HepG2 (cell line): ENCODE measurements at regions not wholly inside any gene's neighbourhood (a gene's known extent, or its start where the extent isn't known, plus 50 kb on each side); places are given as distances from the start of the nearest gene placed in this dataset.

Experiments used
- DR1 ChIP-seq: sonication (generic); formaldehyde crosslinking; IDR thresholded peaks from 2 replicates; pipeline ENCODE4 v1.8.0; 2021; ENCODE audit warnings: mild to moderate bottlenecking, missing genetic modification reagents, inconsistent platforms
- MED1 ChIP-seq: sonication (generic); formaldehyde crosslinking; IDR thresholded peaks from 2 replicates; pipeline ENCODE4 v1.4.0; 2020; ENCODE audit warnings: missing genetic modification reagents
- NFIB ChIP-seq: sonication (generic); formaldehyde crosslinking; IDR thresholded peaks from 2 replicates; pipeline ENCODE4 v1.9.0; 2021; ENCODE audit warnings: missing genetic modification reagents, mild to moderate bottlenecking, borderline replicate concordance
- SIX1 ChIP-seq: sonication (generic); formaldehyde crosslinking; IDR thresholded peaks from 2 replicates; pipeline ENCODE4 v1.4.0; 2020; ENCODE audit warnings: missing genetic modification reagents, borderline replicate concordance
- TOPORS ChIP-seq: sonication (generic); formaldehyde crosslinking; IDR thresholded peaks from 2 replicates; pipeline ENCODE4 v1.8.0; 2023; ENCODE audit warnings: mild to moderate bottlenecking, missing genetic modification reagents
- ZFP37 ChIP-seq: sonication (generic); formaldehyde crosslinking; IDR thresholded peaks from 2 replicates; pipeline ENCODE4 v1.4.0; 2020; ENCODE audit warnings: missing genetic modification reagents, borderline replicate concordance
- ZFP41 ChIP-seq: sonication (generic); formaldehyde crosslinking; IDR thresholded peaks from 2 replicates; pipeline ENCODE4 v1.4.0; 2020; ENCODE audit warnings: mild to moderate bottlenecking, missing genetic modification reagents, borderline replicate concordance
- ZNF207 ChIP-seq: fragments of 450-650 bp; IDR thresholded peaks from 2 replicates; pipeline ENCODE4 v1.6.1; 2016; ENCODE audit warnings: antibody characterized with exemption, borderline replicate concordance
- ZNF83 ChIP-seq: sonication (generic); formaldehyde crosslinking; IDR thresholded peaks from 2 replicates; pipeline ENCODE4 v1.4.0; 2020; ENCODE audit warnings: missing genetic modification reagents, mild to moderate bottlenecking, borderline replicate concordance
- TF ChIP-seq, protein P1 (sequence below): sonication (generic); formaldehyde crosslinking; IDR thresholded peaks from 2 replicates; pipeline ENCODE4 v1.4.0; 2020; ENCODE audit warnings: missing genetic modification reagents, borderline replicate concordance
- TF ChIP-seq, protein P2 (sequence below): sonication (generic); formaldehyde crosslinking; IDR thresholded peaks from 2 replicates; pipeline ENCODE4 v1.8.0; 2023; ENCODE audit warnings: mild to moderate bottlenecking, missing genetic modification reagents
- TF ChIP-seq, protein P3 (sequence below): sonication (generic); formaldehyde crosslinking; IDR thresholded peaks from 2 replicates; pipeline ENCODE4 v1.4.0; 2020; ENCODE audit warnings: missing genetic modification reagents, mild to moderate bottlenecking, borderline replicate concordance
- TF ChIP-seq, protein P4 (sequence below): sonication (generic); formaldehyde crosslinking; IDR thresholded peaks from 2 replicates; pipeline ENCODE4 v1.5.0; 2020; ENCODE audit warnings: missing genetic modification reagents
- TF ChIP-seq, protein P5 (sequence below): sonication (generic); formaldehyde crosslinking; IDR thresholded peaks from 2 replicates; pipeline ENCODE4 v1.5.1; 2020; ENCODE audit warnings: mild to moderate bottlenecking, missing genetic modification reagents, moderate library complexity

DNA sequence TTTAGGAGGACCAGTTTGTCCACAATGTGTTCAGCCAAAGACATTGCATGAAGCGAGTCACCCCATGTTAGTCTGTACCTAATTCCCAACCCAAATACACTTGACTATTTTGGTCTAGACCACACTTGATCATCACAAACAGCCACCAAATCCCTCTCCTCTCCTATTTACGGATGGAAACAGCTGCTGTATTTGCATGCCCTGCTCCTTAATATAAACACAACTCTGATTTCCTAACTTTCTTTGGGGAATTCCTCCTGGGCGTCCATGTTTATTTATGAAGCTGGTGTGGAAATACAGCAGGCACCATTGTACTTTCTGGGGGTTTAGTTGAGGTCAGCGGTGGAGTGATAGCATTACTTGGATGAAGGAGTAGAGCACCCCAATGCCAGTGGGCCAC lies 235.2 kb downstream of the TLE3 start (continued):
- TF ChIP-seq, protein P1, sequence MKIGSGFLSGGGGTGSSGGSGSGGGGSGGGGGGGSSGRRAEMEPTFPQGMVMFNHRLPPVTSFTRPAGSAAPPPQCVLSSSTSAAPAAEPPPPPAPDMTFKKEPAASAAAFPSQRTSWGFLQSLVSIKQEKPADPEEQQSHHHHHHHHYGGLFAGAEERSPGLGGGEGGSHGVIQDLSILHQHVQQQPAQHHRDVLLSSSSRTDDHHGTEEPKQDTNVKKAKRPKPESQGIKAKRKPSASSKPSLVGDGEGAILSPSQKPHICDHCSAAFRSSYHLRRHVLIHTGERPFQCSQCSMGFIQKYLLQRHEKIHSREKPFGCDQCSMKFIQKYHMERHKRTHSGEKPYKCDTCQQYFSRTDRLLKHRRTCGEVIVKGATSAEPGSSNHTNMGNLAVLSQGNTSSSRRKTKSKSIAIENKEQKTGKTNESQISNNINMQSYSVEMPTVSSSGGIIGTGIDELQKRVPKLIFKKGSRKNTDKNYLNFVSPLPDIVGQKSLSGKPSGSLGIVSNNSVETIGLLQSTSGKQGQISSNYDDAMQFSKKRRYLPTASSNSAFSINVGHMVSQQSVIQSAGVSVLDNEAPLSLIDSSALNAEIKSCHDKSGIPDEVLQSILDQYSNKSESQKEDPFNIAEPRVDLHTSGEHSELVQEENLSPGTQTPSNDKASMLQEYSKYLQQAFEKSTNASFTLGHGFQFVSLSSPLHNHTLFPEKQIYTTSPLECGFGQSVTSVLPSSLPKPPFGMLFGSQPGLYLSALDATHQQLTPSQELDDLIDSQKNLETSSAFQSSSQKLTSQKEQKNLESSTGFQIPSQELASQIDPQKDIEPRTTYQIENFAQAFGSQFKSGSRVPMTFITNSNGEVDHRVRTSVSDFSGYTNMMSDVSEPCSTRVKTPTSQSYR (CRISPR knock-in tag), result no peak
- TF ChIP-seq, protein P2, sequence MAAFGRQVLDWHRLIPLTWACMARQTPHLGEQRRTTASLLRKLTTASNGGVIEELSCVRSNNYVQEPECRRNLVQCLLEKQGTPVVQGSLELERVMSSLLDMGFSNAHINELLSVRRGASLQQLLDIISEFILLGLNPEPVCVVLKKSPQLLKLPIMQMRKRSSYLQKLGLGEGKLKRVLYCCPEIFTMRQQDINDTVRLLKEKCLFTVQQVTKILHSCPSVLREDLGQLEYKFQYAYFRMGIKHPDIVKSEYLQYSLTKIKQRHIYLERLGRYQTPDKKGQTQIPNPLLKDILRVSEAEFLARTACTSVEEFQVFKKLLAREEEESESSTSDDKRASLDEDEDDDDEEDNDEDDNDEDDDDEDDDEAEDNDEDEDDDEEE (CRISPR knock-in tag), result no peak
- TF ChIP-seq SIX1 (no peak), MED1 (no peak), TOPORS (no peak), DR1 (no peak), ZNF83 (CRISPR knock-in tag) (no peak), ZFP41 (CRISPR knock-in tag) (no peak), ZFP37 (CRISPR knock-in tag) (no peak), ZNF207 (no peak), NFIB (CRISPR knock-in tag) (no peak)
- TF ChIP-seq, protein P3, sequence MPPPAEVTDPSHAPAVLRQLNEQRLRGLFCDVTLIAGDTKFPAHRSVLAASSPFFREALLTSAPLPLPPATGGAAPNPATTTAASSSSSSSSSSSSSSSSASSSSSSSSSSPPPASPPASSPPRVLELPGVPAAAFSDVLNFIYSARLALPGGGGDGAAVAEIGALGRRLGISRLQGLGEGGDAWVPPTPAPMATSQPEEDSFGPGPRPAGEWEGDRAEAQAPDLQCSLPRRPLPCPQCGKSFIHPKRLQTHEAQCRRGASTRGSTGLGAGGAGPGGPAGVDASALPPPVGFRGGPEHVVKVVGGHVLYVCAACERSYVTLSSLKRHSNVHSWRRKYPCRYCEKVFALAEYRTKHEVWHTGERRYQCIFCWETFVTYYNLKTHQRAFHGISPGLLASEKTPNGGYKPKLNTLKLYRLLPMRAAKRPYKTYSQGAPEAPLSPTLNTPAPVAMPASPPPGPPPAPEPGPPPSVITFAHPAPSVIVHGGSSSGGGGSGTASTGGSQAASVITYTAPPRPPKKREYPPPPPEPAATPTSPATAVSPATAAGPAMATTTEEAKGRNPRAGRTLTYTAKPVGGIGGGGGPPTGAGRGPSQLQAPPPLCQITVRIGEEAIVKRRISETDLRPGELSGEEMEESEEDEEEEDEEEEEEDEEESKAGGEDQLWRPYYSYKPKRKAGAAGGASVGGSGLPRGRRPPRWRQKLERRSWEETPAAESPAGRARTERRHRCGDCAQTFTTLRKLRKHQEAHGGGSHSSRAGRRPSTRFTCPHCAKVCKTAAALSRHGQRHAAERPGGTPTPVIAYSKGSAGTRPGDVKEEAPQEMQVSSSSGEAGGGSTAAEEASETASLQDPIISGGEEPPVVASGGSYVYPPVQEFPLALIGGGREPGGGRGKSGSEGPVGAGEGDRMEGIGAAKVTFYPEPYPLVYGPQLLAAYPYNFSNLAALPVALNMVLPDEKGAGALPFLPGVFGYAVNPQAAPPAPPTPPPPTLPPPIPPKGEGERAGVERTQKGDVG (CRISPR knock-in tag), result no peak
- TF ChIP-seq, protein P4, sequence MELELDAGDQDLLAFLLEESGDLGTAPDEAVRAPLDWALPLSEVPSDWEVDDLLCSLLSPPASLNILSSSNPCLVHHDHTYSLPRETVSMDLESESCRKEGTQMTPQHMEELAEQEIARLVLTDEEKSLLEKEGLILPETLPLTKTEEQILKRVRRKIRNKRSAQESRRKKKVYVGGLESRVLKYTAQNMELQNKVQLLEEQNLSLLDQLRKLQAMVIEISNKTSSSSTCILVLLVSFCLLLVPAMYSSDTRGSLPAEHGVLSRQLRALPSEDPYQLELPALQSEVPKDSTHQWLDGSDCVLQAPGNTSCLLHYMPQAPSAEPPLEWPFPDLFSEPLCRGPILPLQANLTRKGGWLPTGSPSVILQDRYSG, result no peak
- TF ChIP-seq, protein P5, sequence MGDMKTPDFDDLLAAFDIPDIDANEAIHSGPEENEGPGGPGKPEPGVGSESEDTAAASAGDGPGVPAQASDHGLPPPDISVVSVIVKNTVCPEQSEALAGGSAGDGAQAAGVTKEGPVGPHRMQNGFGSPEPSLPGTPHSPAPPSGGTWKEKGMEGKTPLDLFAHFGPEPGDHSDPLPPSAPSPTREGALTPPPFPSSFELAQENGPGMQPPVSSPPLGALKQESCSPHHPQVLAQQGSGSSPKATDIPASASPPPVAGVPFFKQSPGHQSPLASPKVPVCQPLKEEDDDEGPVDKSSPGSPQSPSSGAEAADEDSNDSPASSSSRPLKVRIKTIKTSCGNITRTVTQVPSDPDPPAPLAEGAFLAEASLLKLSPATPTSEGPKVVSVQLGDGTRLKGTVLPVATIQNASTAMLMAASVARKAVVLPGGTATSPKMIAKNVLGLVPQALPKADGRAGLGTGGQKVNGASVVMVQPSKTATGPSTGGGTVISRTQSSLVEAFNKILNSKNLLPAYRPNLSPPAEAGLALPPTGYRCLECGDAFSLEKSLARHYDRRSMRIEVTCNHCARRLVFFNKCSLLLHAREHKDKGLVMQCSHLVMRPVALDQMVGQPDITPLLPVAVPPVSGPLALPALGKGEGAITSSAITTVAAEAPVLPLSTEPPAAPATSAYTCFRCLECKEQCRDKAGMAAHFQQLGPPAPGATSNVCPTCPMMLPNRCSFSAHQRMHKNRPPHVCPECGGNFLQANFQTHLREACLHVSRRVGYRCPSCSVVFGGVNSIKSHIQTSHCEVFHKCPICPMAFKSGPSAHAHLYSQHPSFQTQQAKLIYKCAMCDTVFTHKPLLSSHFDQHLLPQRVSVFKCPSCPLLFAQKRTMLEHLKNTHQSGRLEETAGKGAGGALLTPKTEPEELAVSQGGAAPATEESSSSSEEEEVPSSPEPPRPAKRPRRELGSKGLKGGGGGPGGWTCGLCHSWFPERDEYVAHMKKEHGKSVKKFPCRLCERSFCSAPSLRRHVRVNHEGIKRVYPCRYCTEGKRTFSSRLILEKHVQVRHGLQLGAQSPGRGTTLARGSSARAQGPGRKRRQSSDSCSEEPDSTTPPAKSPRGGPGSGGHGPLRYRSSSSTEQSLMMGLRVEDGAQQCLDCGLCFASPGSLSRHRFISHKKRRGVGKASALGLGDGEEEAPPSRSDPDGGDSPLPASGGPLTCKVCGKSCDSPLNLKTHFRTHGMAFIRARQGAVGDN, result no peak
